Skeletal muscle satellite cell (primary cell): ENCODE measurements at regions not wholly inside any gene's neighbourhood (a gene's known extent, or its start where the extent isn't known, plus 50 kb on each side); places are given as distances from the start of the nearest gene placed in this dataset.
"Not testable (repeated sequence)": the region's sequence is repeated elsewhere in the genome, so short reads cannot be mapped to it uniquely, and the experiment has no call there.

Source experiments
- H3K27me3 ChIP-seq: 2 replicates; pipeline ENCODE4 v1.7.0; 2013; ENCODE audit warnings: low read length; ENCODE audit not compliant: control insufficient read depth, insufficient read depth
- H3K36me3 ChIP-seq: 2 replicates; pipeline ENCODE4 v1.7.0; 2013; ENCODE audit warnings: mild to moderate bottlenecking, control low read depth, low read length; ENCODE audit not compliant: insufficient read depth
- H3K4me1 ChIP-seq: 2 replicates; pipeline ENCODE4 v1.7.0; 2013; ENCODE audit warnings: low read length; ENCODE audit not compliant: control insufficient read depth, insufficient read depth
- H3K4me2 ChIP-seq: 2 replicates; pipeline ENCODE4 v1.7.0; 2013; ENCODE audit warnings: mild to moderate bottlenecking, low read length
- H3K4me3 ChIP-seq: 2 replicates; pipeline ENCODE4 v1.7.0; 2013; ENCODE audit warnings: low read length
- H3K9ac ChIP-seq: 2 replicates; pipeline ENCODE4 v1.7.0; 2013; ENCODE audit warnings: mild to moderate bottlenecking, low read depth, low read length, moderate library complexity
- H3K9me3 ChIP-seq: replicated peaks from 2 replicates; pipeline ENCODE4 v1.7.0; 2013; ENCODE audit warnings: mild to moderate bottlenecking, control low read depth, low read length

GRCh38 chr5:112576298-112576925 lies 157.3 kb upstream of the EPB41L4A start:
- Histone ChIP-seq H3K4me3 (no peak overlapping the region), H3K9ac (no peak overlapping the region), H3K4me2 (no peak overlapping the region), H3K4me1 (no peaks in the 10 kb centered on the region), H3K36me3 (no peaks in the 10 kb centered on the region), H3K27me3 (peaks cover 26% of the 10 kb centered on the region), H3K9me3 (no peaks in the 10 kb centered on the region)

GRCh38 chr5:112579599-112580170 lies 158.0 kb upstream of the APC start:
- H3K9me3 ChIP-seq = no peaks in the 10 kb centered on the region
- H3K9ac ChIP-seq = no peak overlapping the region
- H3K4me3 ChIP-seq = no peak overlapping the region
- peaks cover 9% of the 10 kb centered on the region for H3K27me3 ChIP-seq
- H3K4me1 ChIP-seq = no peaks in the 10 kb centered on the region
- no peaks in the 10 kb centered on the region for H3K36me3 ChIP-seq
- H3K4me2 ChIP-seq = no peak overlapping the region

- no peaks in the 10 kb centered on the region for H3K9me3 ChIP-seq
- H3K4me3 ChIP-seq = no peak overlapping the region
- no peaks in the 10 kb centered on the region for H3K27me3 ChIP-seq
- no peak overlapping the region for H3K9ac ChIP-seq
- no peak overlapping the region for H3K4me2 ChIP-seq
- H3K4me1 ChIP-seq = no peaks in the 10 kb centered on the region
- H3K36me3 ChIP-seq = no peaks in the 10 kb centered on the region
Observed at GRCh38 chr5:112581811-112582320, 155.8 kb upstream of the APC start.

GRCh38 chr5:112583166-112583565 lies 154.5 kb upstream of the APC start:
- H3K4me1 ChIP-seq = no peaks in the 10 kb centered on the region
- H3K27me3 ChIP-seq = no peaks in the 10 kb centered on the region
- H3K9me3 ChIP-seq = no peaks in the 10 kb centered on the region
- no peak overlapping the region for H3K4me2 ChIP-seq
- no peaks in the 10 kb centered on the region for H3K36me3 ChIP-seq
- no peak overlapping the region for H3K9ac ChIP-seq
- H3K4me3 ChIP-seq = no peak overlapping the region

GRCh38 chr5:112584781-112585180 lies 152.9 kb upstream of the APC start:
- no peaks in the 10 kb centered on the region for H3K27me3 ChIP-seq
- no peak overlapping the region for H3K4me3 ChIP-seq
- no peak overlapping the region for H3K4me2 ChIP-seq
- no peaks in the 10 kb centered on the region for H3K9me3 ChIP-seq
- H3K9ac ChIP-seq = no peak overlapping the region
- no peaks in the 10 kb centered on the region for H3K36me3 ChIP-seq
- no peaks in the 10 kb centered on the region for H3K4me1 ChIP-seq

- Histone ChIP-seq H3K27me3 (no peaks in the 10 kb centered on the region), H3K36me3 (no peaks in the 10 kb centered on the region), H3K4me1 (no peaks in the 10 kb centered on the region), H3K9ac (no peak overlapping the region), H3K4me2 (no peak overlapping the region), H3K9me3 (no peaks in the 10 kb centered on the region), H3K4me3 (no peak overlapping the region)
Observed at GRCh38 chr5:112586596-112587062, 151.1 kb upstream of the APC start.

GRCh38 chr5:112590858-112591257 lies 146.8 kb upstream of the APC start:
- not testable (repeated sequence) for H3K4me1 ChIP-seq, H3K9ac ChIP-seq, H3K9me3 ChIP-seq, H3K4me3 ChIP-seq, H3K36me3 ChIP-seq, H3K4me2 ChIP-seq
- H3K27me3 ChIP-seq = peaks cover 17% of the 10 kb centered on the region

GRCh38 chr5:112594095-112594850 lies 143.4 kb upstream of the APC start:
- Histone ChIP-seq H3K36me3 (no peaks in the 10 kb centered on the region), H3K4me1 (no peaks in the 10 kb centered on the region), H3K27me3 (peaks cover 42% of the 10 kb centered on the region), H3K9me3 (no peaks in the 10 kb centered on the region), H3K4me3 (no peak overlapping the region), H3K9ac (no peak overlapping the region), H3K4me2 (no peak overlapping the region)

GRCh38 chr5:112594941-112595340 lies 142.7 kb upstream of the APC start:
- H3K4me1 ChIP-seq = no peaks in the 10 kb centered on the region
- H3K36me3 ChIP-seq = no peaks in the 10 kb centered on the region
- peaks cover 46% of the 10 kb centered on the region for H3K27me3 ChIP-seq
- no peaks in the 10 kb centered on the region for H3K9me3 ChIP-seq
- H3K9ac ChIP-seq = no peak overlapping the region
- H3K4me2 ChIP-seq = no peak overlapping the region
- H3K4me3 ChIP-seq = no peak overlapping the region

GRCh38 chr5:112597831-112598230 lies 139.9 kb upstream of the APC start:
- Histone ChIP-seq H3K4me3 (no peak overlapping the region), H3K4me2 (no peak overlapping the region), H3K36me3 (no peaks in the 10 kb centered on the region), H3K27me3 (peaks cover 46% of the 10 kb centered on the region), H3K9ac (no peak overlapping the region), H3K4me1 (no peaks in the 10 kb centered on the region), H3K9me3 (no peaks in the 10 kb centered on the region)

- H3K4me3 ChIP-seq, H3K9me3 ChIP-seq, H3K4me1 ChIP-seq, H3K36me3 ChIP-seq, H3K4me2 ChIP-seq, H3K9ac ChIP-seq: not testable (repeated sequence)
- peaks cover 38% of the 10 kb centered on the region for H3K27me3 ChIP-seq
Observed at GRCh38 chr5:112600510-112600909, 137.2 kb upstream of the APC start.
